M059J (cell line): ENCODE measurements at regions not wholly inside any gene's neighbourhood (a gene's known extent, or its start where the extent isn't known, plus 50 kb on each side); places are given as distances from the start of the nearest gene placed in this dataset.
A peak's percentile ranks its signal among the peaks of the same experiment; 100 is the strongest.

Experiments
- DNase-seq: peaks from one replicate; pipeline ENCODE4 v3.0.0-alpha.2; 2012; ENCODE audit warnings: low read depth

DNA sequence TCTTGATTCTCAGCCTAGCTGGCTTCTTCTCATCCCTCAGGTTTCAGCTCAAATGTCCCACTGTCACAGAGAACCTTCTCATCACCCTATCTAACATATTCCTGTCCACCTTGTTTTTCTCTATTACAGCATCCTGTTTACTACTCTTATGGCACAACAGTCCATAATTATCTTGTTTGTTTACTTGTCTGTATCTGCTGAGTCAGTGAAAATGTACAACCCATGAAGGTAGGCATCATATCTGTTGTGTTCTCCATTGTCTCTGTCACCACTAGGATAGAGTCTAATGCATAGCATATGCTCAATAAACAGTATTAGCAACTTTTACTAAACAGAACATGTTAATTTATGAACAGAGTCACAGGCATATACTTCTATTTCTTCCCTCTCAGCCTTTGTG lies 261.7 kb downstream of the ETAA1 start:
- no peak for DNase-seq

GRCh38 chr2:67660015-67660602 lies 263.0 kb downstream of the ETAA1 start:
- DNase-seq, result no peak

DNA sequence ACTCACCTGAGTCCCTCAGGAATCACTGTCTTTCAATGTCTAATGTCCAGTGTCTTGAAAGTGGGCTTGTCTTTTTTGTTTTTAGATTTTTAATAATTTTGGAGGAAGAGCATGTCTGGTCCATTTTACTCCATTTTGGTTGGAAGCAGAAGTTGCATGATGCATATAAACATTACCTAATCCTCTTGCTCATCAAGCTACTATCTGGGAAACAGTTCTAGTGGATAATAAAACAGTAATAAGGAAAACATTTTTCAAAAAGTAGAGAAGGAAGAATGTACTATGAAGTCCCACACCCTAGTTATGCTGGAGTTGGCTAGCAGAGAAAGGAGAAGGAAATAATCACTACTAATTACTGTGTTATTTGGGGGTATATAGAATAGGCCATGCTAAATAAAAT lies 263.7 kb downstream of the ETAA1 start:
- DNase-seq, result no peak

GRCh38 chr2:67662222-67662621 lies 265.1 kb downstream of the ETAA1 start:
- no peak for DNase-seq

GRCh38 chr2:67663776-67664175 lies 266.6 kb downstream of the ETAA1 start:
- no peak for DNase-seq

DNA sequence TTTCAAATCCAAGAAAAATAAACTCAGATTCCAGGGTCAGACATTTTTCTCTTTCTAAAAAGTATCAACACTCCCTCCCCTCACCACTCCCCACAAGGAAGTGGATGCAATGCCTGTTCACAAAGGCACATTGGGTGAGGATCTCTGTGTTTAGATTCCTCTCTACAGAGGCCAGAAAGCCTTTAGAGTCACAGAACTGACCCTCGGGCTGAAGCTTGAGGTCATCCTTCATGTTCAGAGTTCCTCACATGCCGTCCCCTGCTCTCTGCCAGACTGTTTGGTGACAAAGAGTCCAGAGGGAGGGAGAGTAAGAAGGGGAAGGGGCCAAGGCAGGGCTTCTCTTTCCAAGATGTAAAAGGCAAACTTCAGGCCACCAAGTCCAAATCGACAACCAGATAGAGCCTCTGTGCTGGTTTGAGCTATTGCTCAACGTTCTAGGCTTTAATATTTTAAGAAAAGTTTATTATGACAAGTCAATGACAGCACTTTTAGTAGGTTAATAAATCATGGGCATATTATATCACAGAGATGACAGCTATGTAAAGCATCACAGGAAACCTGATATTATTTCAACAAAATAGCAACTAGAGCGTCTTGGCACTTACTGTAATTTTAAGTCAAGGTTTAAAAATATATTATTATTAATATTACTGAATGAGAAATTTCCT lies 269.4 kb downstream of the ETAA1 start:
- no peak for DNase-seq

- no peak for DNase-seq
These were observed 270.1 kb downstream of the ETAA1 start for GRCh38 chr2:67667054-67667908.

- DNase-seq, result no peak
These were observed 271.4 kb downstream of the ETAA1 start for GRCh38 chr2:67668538-67668937.

GRCh38 chr2:67669168-67669567 lies 272.0 kb downstream of the ETAA1 start:
- DNase-seq, result no peak

DNA sequence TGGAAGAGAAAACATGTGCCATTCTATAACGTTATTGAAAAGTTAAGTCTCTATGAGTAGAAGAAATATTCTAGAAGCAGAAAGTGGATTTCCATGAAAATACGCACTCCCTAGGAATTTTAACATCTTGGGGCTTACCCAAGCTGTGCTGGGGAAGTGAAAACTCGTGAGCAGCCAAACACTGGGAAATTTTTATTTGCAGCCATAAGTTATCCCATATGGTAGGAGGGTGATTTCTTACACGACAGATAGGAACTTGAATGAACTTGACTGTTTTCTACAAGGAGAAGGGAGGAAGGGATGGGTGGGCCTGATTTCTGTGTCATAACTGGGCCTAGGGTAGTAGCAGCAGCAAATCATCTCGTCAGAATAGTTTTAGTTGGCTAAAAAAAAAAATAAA lies 272.6 kb downstream of the ETAA1 start:
- no peak for DNase-seq

GRCh38 chr2:67670747-67671183 lies 273.6 kb downstream of the ETAA1 start:
- DNase-seq, result no peak

- no peak for DNase-seq
These were observed 274.6 kb downstream of the ETAA1 start for GRCh38 chr2:67671464-67672450.

DNA sequence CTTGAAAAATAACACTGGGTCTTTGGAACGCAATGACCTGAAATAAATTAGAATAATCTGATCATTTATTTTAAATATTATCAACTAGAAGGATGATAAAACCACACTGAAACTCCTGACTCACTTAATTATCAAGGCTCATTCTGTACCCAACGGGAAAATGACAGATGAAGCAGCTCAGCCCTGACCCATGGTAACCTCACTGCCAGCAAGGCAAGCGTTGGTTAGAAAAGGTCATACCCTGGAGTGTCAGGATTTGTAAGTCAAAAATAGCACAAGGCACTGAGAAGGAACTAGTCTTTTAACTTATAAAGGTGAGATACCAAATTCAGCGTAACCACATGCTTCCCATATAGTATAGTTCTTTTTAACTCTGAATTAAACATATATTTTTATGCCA lies 277.5 kb downstream of the ETAA1 start:
- DNase-seq, result peak; percentile 41

DNA sequence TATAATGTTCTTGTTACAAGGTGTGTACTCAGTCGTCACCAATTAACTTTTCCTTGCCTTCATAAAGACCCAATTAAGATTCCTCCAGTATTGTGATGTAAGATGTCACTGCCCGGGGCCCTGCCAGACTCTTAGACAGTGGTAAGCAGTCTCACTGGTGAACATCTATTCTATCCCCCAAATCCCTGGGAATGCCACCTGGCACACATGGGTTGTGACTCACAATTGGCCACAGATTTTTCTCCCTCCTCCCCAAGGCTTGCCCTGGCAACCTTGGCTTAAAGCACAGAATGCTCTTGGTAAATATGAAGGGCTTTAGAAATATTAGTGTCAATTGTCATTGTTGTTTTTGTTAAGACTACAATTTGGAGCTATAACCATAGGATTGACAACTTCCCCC lies 287.9 kb downstream of the ETAA1 start:
- DNase-seq, result peak; percentile 54

- DNase-seq, result no peak
These were observed 289.1 kb downstream of the ETAA1 start for GRCh38 chr2:67686254-67686653.

DNA sequence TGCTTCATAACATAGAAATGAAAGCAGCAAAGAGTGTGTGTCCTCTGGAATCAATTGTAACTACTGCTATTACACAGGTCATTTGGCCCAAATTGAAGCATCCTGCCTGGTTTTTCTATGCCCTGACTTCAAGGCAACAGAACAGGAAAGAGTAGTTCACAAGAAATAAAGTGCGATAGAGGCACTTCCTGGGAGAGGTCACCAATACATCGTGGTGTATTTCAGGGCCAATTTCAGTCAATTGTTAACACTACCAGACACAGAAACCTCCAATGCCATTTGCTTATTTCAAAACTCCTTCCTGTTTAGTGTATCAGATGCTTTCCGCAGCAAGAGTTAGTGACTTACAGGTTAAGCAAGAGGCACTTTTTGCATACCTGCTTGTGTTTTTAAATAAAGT lies 292.1 kb downstream of the ETAA1 start:
- DNase-seq, result no peak

DNA sequence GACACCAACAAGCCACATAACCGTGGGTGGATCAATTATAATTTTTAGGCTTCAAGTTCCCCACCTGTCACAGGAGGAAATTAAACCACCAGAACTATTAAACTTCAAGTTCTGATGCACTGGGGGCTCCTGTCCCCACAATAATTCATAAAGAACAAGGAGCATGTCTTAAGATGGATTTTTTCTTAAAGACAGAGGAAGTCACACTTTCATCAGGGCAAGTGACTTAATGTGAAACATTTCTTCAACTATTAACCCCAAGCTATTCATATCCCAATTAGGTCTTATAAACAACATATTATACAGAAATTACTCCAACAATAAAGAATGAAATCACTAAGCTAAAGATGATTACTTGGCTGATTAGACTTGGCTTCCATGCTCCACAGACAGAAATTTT lies 292.5 kb downstream of the ETAA1 start:
- DNase-seq, result no peak

DNA sequence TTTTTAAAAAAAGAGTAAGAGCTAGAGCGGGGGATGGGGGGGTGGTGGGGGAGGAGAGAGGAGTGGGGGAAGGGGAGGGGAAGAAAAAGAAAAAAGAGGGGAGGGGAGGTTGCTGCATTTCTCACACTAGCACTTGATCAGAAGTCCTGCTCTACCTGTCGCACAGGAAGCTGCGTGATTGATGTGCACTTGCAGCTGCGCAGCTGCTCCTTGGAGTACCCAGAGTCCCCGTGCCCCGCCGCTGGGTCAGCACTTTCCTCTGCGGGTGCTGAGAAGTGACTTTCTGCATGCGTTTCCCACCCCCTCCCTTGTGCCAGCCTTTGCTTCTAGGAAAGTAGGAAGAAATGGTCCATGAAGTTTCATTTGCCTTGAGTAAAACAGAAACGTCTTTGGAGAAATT lies 297.3 kb downstream of the ETAA1 start:
- no peak for DNase-seq

DNA sequence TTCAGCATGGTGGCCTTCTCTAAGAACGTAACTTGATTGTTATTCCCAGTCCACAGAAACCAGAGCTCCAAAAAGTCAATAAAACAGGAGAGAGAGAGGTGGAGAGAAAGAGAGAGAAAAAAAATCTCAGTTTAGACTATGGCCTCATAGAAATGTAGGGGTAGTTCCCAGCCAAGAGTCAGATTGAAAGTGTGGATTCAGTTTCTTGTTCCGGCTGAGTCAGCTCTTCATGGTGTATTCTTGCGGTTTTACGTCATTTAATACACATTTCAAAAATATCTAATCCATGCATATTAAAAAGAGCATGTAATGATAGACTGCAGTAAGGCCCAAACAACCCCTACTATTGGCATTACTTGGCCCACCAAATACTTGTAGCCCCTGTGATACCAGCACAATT lies 303.9 kb downstream of the ETAA1 start:
- DNase-seq, result peak; percentile 17

- no peak for DNase-seq
These were observed 305.2 kb downstream of the ETAA1 start for GRCh38 chr2:67702284-67702683.

GRCh38 chr2:67702937-67703336 lies 305.8 kb downstream of the ETAA1 start:
- DNase-seq, result no peak

GRCh38 chr2:67706082-67706481 lies 308.9 kb downstream of the ETAA1 start:
- no peak for DNase-seq
